ENCODE measurements at regions not wholly inside any gene's neighbourhood (a gene's known extent, or its start where the extent isn't known, plus 50 kb on each side); places are given as distances from the start of the nearest gene placed in this dataset.

DNA sequence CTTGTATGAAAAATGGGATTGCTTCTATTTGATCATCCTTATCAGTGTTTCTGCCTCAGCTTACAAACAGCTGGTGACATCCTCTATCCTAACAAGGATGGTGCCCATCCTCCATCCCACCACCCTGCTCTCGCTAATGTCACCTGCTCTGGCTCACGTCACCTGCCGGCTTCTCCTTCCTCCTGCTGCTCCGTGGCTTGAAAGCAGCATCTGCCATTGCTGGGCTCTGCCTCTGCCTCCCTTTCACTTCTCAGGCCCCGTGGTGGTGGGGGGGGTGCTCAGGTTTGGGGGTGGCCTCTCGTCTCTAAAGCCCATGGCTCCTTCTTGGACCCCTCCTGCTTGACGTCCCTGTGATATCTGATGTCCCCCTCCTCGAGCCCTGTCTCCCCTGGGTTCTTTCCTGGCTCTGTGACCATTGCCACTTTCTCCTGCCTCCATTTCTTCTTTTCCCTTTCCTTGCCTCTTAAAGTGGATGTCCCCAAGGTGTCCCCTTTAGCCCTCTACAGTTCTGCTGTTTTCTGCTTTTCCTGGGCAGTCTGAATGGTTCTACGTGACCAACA, 135.5 kb upstream of the ERRFI1 start:
- TF ChIP-seq, protein P1, sequence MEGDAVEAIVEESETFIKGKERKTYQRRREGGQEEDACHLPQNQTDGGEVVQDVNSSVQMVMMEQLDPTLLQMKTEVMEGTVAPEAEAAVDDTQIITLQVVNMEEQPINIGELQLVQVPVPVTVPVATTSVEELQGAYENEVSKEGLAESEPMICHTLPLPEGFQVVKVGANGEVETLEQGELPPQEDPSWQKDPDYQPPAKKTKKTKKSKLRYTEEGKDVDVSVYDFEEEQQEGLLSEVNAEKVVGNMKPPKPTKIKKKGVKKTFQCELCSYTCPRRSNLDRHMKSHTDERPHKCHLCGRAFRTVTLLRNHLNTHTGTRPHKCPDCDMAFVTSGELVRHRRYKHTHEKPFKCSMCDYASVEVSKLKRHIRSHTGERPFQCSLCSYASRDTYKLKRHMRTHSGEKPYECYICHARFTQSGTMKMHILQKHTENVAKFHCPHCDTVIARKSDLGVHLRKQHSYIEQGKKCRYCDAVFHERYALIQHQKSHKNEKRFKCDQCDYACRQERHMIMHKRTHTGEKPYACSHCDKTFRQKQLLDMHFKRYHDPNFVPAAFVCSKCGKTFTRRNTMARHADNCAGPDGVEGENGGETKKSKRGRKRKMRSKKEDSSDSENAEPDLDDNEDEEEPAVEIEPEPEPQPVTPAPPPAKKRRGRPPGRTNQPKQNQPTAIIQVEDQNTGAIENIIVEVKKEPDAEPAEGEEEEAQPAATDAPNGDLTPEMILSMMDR (IDR thresholded peaks at IDR 0.05; ENCODE audit: control extremely low read depth in 1 of 3, insufficient read depth in 1 of 3, low read depth in 1 of 3, low read length in 3 of 3): no peak
- TF ChIP-seq EP300 (IDR thresholded peaks at IDR 0.05; ENCODE audit: borderline replicate concordance in 1 of 2, low read depth in 2 of 2, low read length in 2 of 2) (no peak), SP1 (IDR thresholded peaks at IDR 0.05; ENCODE audit: low read depth, low read length) (no peak), RFX5 (IDR thresholded peaks at IDR 0.05; ENCODE audit: borderline replicate concordance, low read depth, low read length) (no peak), RBBP5 (IDR thresholded peaks at IDR 0.05; ENCODE audit: borderline replicate concordance, low read depth, low read length) (no peak), SIN3A (conservative IDR thresholded peaks at IDR 0.05 in 1 of 2, IDR thresholded peaks at IDR 0.05 in 1 of 2; ENCODE audit: low read depth in 1 of 2, low read length in 2 of 2) (no peak), YY1 (IDR thresholded peaks at IDR 0.05; ENCODE audit: low read depth, low read length) (no peak), CBX5 (IDR thresholded peaks at IDR 0.05; ENCODE audit: low read depth, low read length) (no peak), ZNF274 (IDR thresholded peaks at IDR 0.05; ENCODE audit: borderline replicate concordance, extremely low read depth, low read length) (no peak), RAD21 (IDR thresholded peaks at IDR 0.05 in 1 of 2, conservative IDR thresholded peaks at IDR 0.05 in 1 of 2; ENCODE audit: low read depth in 2 of 2, low read length in 2 of 2) (no peak), SUZ12 (IDR thresholded peaks at IDR 0.05; ENCODE audit: low read length) (no peak)
- TF ChIP-seq, protein P2, sequence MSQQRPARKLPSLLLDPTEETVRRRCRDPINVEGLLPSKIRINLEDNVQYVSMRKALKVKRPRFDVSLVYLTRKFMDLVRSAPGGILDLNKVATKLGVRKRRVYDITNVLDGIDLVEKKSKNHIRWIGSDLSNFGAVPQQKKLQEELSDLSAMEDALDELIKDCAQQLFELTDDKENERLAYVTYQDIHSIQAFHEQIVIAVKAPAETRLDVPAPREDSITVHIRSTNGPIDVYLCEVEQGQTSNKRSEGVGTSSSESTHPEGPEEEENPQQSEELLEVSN (IDR thresholded peaks at IDR 0.05): no peak

Data from H1 (cell line).